ENCODE measurements at regions not wholly inside any gene's neighbourhood (a gene's known extent, or its start where the extent isn't known, plus 50 kb on each side); places are given as distances from the start of the nearest gene placed in this dataset.

GRCh38 chr1:239682960-239683359, 296.6 kb downstream of the CHRM3 start:
- Histone ChIP-seq H3K9me3 (ENCODE audit: control insufficient read depth, insufficient read depth, low read length) (no peaks in the 10 kb centered on the region), H3K27me3 (ENCODE audit: control insufficient read depth, insufficient read depth, low read length) (no peaks in the 10 kb centered on the region), H3K4me3 (ENCODE audit: low read depth, low read length) (no peak overlapping the region), H3K36me3 (ENCODE audit: control insufficient read depth, insufficient read depth, low read length) (no peaks in the 10 kb centered on the region), H3K9ac (ENCODE audit: low read depth, low read length) (no peak overlapping the region), H3K4me1 (ENCODE audit: control insufficient read depth, insufficient read depth, low read length) (no peaks in the 10 kb centered on the region)

- H3K9me3 ChIP-seq (ENCODE audit: control insufficient read depth, insufficient read depth, low read length), result no peaks in the 10 kb centered on the region
- no peaks in the 10 kb centered on the region for H3K27me3 ChIP-seq (ENCODE audit: control insufficient read depth, insufficient read depth, low read length)
Measured at GRCh38 chr1:239686386-239686785, 300.0 kb downstream of the CHRM3 start.

GRCh38 chr1:239696317-239696716, 309.9 kb downstream of the CHRM3 start:
- Histone ChIP-seq H3K36me3 (ENCODE audit: control insufficient read depth, insufficient read depth, low read length) (no peaks in the 10 kb centered on the region), H3K4me1 (ENCODE audit: control insufficient read depth, insufficient read depth, low read length) (no peaks in the 10 kb centered on the region), H3K9ac (ENCODE audit: low read depth, low read length) (no peak overlapping the region), H3K27me3 (ENCODE audit: control insufficient read depth, insufficient read depth, low read length) (no peaks in the 10 kb centered on the region), H3K9me3 (ENCODE audit: control insufficient read depth, insufficient read depth, low read length) (no peaks in the 10 kb centered on the region), H3K4me3 (ENCODE audit: low read depth, low read length) (no peak overlapping the region)

More at GRCh38 chr1:239686386-239686785, 300.0 kb downstream of the CHRM3 start:
- Histone ChIP-seq H3K9ac (ENCODE audit: low read depth, low read length) (no peak overlapping the region), H3K4me3 (ENCODE audit: low read depth, low read length) (no peak overlapping the region), H3K36me3 (ENCODE audit: control insufficient read depth, insufficient read depth, low read length) (no peaks in the 10 kb centered on the region), H3K4me1 (ENCODE audit: control insufficient read depth, insufficient read depth, low read length) (no peaks in the 10 kb centered on the region)

- H3K9ac ChIP-seq (ENCODE audit: low read depth, low read length), result no peak overlapping the region
- H3K4me3 ChIP-seq (ENCODE audit: low read depth, low read length), result no peak overlapping the region
- H3K9me3 ChIP-seq (ENCODE audit: control insufficient read depth, insufficient read depth, low read length), result no peaks in the 10 kb centered on the region
- H3K36me3 ChIP-seq (ENCODE audit: control insufficient read depth, insufficient read depth, low read length), result no peaks in the 10 kb centered on the region
- H3K27me3 ChIP-seq (ENCODE audit: control insufficient read depth, insufficient read depth, low read length), result no peaks in the 10 kb centered on the region
- no peaks in the 10 kb centered on the region for H3K4me1 ChIP-seq (ENCODE audit: control insufficient read depth, insufficient read depth, low read length)
Measured at GRCh38 chr1:239700667-239701066, 314.3 kb downstream of the CHRM3 start.

GRCh38 chr1:239703075-239703474, 316.7 kb downstream of the CHRM3 start:
- no peaks in the 10 kb centered on the region for H3K36me3 ChIP-seq (ENCODE audit: control insufficient read depth, insufficient read depth, low read length)
- no peaks in the 10 kb centered on the region for H3K27me3 ChIP-seq (ENCODE audit: control insufficient read depth, insufficient read depth, low read length)
- H3K9ac ChIP-seq (ENCODE audit: low read depth, low read length), result no peak overlapping the region
- H3K4me1 ChIP-seq (ENCODE audit: control insufficient read depth, insufficient read depth, low read length), result no peaks in the 10 kb centered on the region
- no peaks in the 10 kb centered on the region for H3K9me3 ChIP-seq (ENCODE audit: control insufficient read depth, insufficient read depth, low read length)
- H3K4me3 ChIP-seq (ENCODE audit: low read depth, low read length), result no peak overlapping the region

- H3K27me3 ChIP-seq (ENCODE audit: control insufficient read depth, insufficient read depth, low read length), result no peaks in the 10 kb centered on the region
- H3K36me3 ChIP-seq (ENCODE audit: control insufficient read depth, insufficient read depth, low read length), result no peaks in the 10 kb centered on the region
- H3K9me3 ChIP-seq (ENCODE audit: control insufficient read depth, insufficient read depth, low read length), result no peaks in the 10 kb centered on the region
- H3K4me3 ChIP-seq (ENCODE audit: low read depth, low read length), result no peak overlapping the region
- no peaks in the 10 kb centered on the region for H3K4me1 ChIP-seq (ENCODE audit: control insufficient read depth, insufficient read depth, low read length)
- H3K9ac ChIP-seq (ENCODE audit: low read depth, low read length), result no peak overlapping the region
Measured at GRCh38 chr1:239706245-239706892, 320.0 kb downstream of the CHRM3 start.

- Histone ChIP-seq H3K9me3 (ENCODE audit: control insufficient read depth, insufficient read depth, low read length) (no peaks in the 10 kb centered on the region), H3K27me3 (ENCODE audit: control insufficient read depth, insufficient read depth, low read length) (no peaks in the 10 kb centered on the region), H3K4me1 (ENCODE audit: control insufficient read depth, insufficient read depth, low read length) (no peaks in the 10 kb centered on the region), H3K9ac (ENCODE audit: low read depth, low read length) (no peak overlapping the region), H3K36me3 (ENCODE audit: control insufficient read depth, insufficient read depth, low read length) (no peaks in the 10 kb centered on the region), H3K4me3 (ENCODE audit: low read depth, low read length) (no peak overlapping the region)
Measured at GRCh38 chr1:239707615-239708014, 321.2 kb downstream of the CHRM3 start.

GRCh38 chr1:239708622-239709021, 322.3 kb downstream of the CHRM3 start:
- Histone ChIP-seq H3K9ac (ENCODE audit: low read depth, low read length) (no peak overlapping the region), H3K4me3 (ENCODE audit: low read depth, low read length) (no peak overlapping the region), H3K4me1 (ENCODE audit: control insufficient read depth, insufficient read depth, low read length) (no peaks in the 10 kb centered on the region), H3K9me3 (ENCODE audit: control insufficient read depth, insufficient read depth, low read length) (no peaks in the 10 kb centered on the region), H3K36me3 (ENCODE audit: control insufficient read depth, insufficient read depth, low read length) (no peaks in the 10 kb centered on the region), H3K27me3 (ENCODE audit: control insufficient read depth, insufficient read depth, low read length) (no peaks in the 10 kb centered on the region)

- Histone ChIP-seq H3K36me3 (ENCODE audit: control insufficient read depth, insufficient read depth, low read length) (no peaks in the 10 kb centered on the region), H3K9me3 (ENCODE audit: control insufficient read depth, insufficient read depth, low read length) (no peaks in the 10 kb centered on the region)
Measured at GRCh38 chr1:239711768-239712167, 325.4 kb downstream of the CHRM3 start.

GRCh38 chr1:239717097-239717917, 330.9 kb downstream of the CHRM3 start:
- no peaks in the 10 kb centered on the region for H3K9me3 ChIP-seq (ENCODE audit: control insufficient read depth, insufficient read depth, low read length)
- H3K4me3 ChIP-seq (ENCODE audit: low read depth, low read length), result no peak overlapping the region
- no peaks in the 10 kb centered on the region for H3K4me1 ChIP-seq (ENCODE audit: control insufficient read depth, insufficient read depth, low read length)
- no peaks in the 10 kb centered on the region for H3K27me3 ChIP-seq (ENCODE audit: control insufficient read depth, insufficient read depth, low read length)
- H3K9ac ChIP-seq (ENCODE audit: low read depth, low read length), result no peak overlapping the region
- no peaks in the 10 kb centered on the region for H3K36me3 ChIP-seq (ENCODE audit: control insufficient read depth, insufficient read depth, low read length)

More at GRCh38 chr1:239711768-239712167, 325.4 kb downstream of the CHRM3 start:
- H3K27me3 ChIP-seq (ENCODE audit: control insufficient read depth, insufficient read depth, low read length), result no peaks in the 10 kb centered on the region
- no peak overlapping the region for H3K9ac ChIP-seq (ENCODE audit: low read depth, low read length)
- H3K4me3 ChIP-seq (ENCODE audit: low read depth, low read length), result no peak overlapping the region
- H3K4me1 ChIP-seq (ENCODE audit: control insufficient read depth, insufficient read depth, low read length), result no peaks in the 10 kb centered on the region

GRCh38 chr1:239717918-239718184, 331.5 kb downstream of the CHRM3 start:
- Histone ChIP-seq H3K4me1 (ENCODE audit: control insufficient read depth, insufficient read depth, low read length) (no peaks in the 10 kb centered on the region), H3K27me3 (ENCODE audit: control insufficient read depth, insufficient read depth, low read length) (no peaks in the 10 kb centered on the region)

GRCh38 chr1:239718571-239718970, 332.2 kb downstream of the CHRM3 start:
- H3K4me3 ChIP-seq (ENCODE audit: low read depth, low read length), result no peak overlapping the region
- H3K36me3 ChIP-seq (ENCODE audit: control insufficient read depth, insufficient read depth, low read length), result no peaks in the 10 kb centered on the region

More at GRCh38 chr1:239717918-239718184, 331.5 kb downstream of the CHRM3 start:
- no peak overlapping the region for H3K9ac ChIP-seq (ENCODE audit: low read depth, low read length)
- no peaks in the 10 kb centered on the region for H3K9me3 ChIP-seq (ENCODE audit: control insufficient read depth, insufficient read depth, low read length)
- no peak overlapping the region for H3K4me3 ChIP-seq (ENCODE audit: low read depth, low read length)
- H3K36me3 ChIP-seq (ENCODE audit: control insufficient read depth, insufficient read depth, low read length), result no peaks in the 10 kb centered on the region

More at GRCh38 chr1:239718571-239718970, 332.2 kb downstream of the CHRM3 start:
- no peak overlapping the region for H3K9ac ChIP-seq (ENCODE audit: low read depth, low read length)
- no peaks in the 10 kb centered on the region for H3K4me1 ChIP-seq (ENCODE audit: control insufficient read depth, insufficient read depth, low read length)
- H3K27me3 ChIP-seq (ENCODE audit: control insufficient read depth, insufficient read depth, low read length), result no peaks in the 10 kb centered on the region
- no peaks in the 10 kb centered on the region for H3K9me3 ChIP-seq (ENCODE audit: control insufficient read depth, insufficient read depth, low read length)
